ENCODE measurements at regions not wholly inside any gene's neighbourhood (a gene's known extent, or its start where the extent isn't known, plus 50 kb on each side); places are given as distances from the start of the nearest gene placed in this dataset.

- TF ChIP-seq, protein P1, sequence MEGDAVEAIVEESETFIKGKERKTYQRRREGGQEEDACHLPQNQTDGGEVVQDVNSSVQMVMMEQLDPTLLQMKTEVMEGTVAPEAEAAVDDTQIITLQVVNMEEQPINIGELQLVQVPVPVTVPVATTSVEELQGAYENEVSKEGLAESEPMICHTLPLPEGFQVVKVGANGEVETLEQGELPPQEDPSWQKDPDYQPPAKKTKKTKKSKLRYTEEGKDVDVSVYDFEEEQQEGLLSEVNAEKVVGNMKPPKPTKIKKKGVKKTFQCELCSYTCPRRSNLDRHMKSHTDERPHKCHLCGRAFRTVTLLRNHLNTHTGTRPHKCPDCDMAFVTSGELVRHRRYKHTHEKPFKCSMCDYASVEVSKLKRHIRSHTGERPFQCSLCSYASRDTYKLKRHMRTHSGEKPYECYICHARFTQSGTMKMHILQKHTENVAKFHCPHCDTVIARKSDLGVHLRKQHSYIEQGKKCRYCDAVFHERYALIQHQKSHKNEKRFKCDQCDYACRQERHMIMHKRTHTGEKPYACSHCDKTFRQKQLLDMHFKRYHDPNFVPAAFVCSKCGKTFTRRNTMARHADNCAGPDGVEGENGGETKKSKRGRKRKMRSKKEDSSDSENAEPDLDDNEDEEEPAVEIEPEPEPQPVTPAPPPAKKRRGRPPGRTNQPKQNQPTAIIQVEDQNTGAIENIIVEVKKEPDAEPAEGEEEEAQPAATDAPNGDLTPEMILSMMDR (conservative IDR thresholded peaks at IDR 0.05; ENCODE audit: low read length) = no peak
- no peak for TF ChIP-seq EZH2phosphoT487 (IDR thresholded peaks at IDR 0.05; ENCODE audit: borderline replicate concordance)
Measured at GRCh38 chr2:67651565-67651964, 254.4 kb downstream of the ETAA1 start.
